ENCODE measurements at regions not wholly inside any gene's neighbourhood (a gene's known extent, or its start where the extent isn't known, plus 50 kb on each side); places are given as distances from the start of the nearest gene placed in this dataset.

- TF ChIP-seq EZH2 (IDR thresholded peaks at IDR 0.05; ENCODE audit: low read length, missing control alignments) = no peak
- no peak for TF ChIP-seq CTCF (conservative IDR thresholded peaks at IDR 0.05 in 1 of 2, IDR thresholded peaks at IDR 0.05 in 1 of 2; ENCODE audit: low read depth in 1 of 2, low read length in 2 of 2)
These were observed 278.9 kb downstream of the TGFB2 start for GRCh38 chr1:218624052-218624451.
